Upper lobe of left lung (tissue), 4 donors: ENCODE measurements at regions not wholly inside any gene's neighbourhood (a gene's known extent, or its start where the extent isn't known, plus 50 kb on each side); places are given as distances from the start of the nearest gene placed in this dataset.

Experiments used
- CTCF ChIP-seq, 6 experiments: fragments of 450-650 bp in 4 of 6; fragments of 200-600 bp in 2 of 6; sonication (generic) in 2 of 6; IDR thresholded peaks; one replicate each; pipeline ENCODE4 v1.5.1; 2016 to 2019; ENCODE audit warnings: antibody characterized with exemption in 6 of 6
- EP300 ChIP-seq, 4 donors: sonication (generic); formaldehyde crosslinking; IDR thresholded peaks; one replicate each; pipeline ENCODE4 v1.5.1; 2017; ENCODE audit warnings: antibody characterized with exemption in 4 of 4, control low read depth in 2 of 4
- POLR2AphosphoS5 ChIP-seq, 2 donors: sonication (generic); formaldehyde crosslinking; IDR thresholded peaks; one replicate each; pipeline ENCODE4 v1.5.1; 2017; ENCODE audit warnings: antibody characterized with exemption in 2 of 2

GRCh38 chr1:17920881-17921640 lies 165.9 kb downstream of the ACTL8 start:
- TF ChIP-seq CTCF (IDR thresholded peaks at IDR 0.05): no peak
- no peak for TF ChIP-seq POLR2AphosphoS5 (IDR thresholded peaks at IDR 0.05)
- no peak for TF ChIP-seq EP300 (IDR thresholded peaks at IDR 0.05)
